ENCODE measurements at regions not wholly inside any gene's neighbourhood (a gene's known extent, or its start where the extent isn't known, plus 50 kb on each side); places are given as distances from the start of the nearest gene placed in this dataset.

DNA sequence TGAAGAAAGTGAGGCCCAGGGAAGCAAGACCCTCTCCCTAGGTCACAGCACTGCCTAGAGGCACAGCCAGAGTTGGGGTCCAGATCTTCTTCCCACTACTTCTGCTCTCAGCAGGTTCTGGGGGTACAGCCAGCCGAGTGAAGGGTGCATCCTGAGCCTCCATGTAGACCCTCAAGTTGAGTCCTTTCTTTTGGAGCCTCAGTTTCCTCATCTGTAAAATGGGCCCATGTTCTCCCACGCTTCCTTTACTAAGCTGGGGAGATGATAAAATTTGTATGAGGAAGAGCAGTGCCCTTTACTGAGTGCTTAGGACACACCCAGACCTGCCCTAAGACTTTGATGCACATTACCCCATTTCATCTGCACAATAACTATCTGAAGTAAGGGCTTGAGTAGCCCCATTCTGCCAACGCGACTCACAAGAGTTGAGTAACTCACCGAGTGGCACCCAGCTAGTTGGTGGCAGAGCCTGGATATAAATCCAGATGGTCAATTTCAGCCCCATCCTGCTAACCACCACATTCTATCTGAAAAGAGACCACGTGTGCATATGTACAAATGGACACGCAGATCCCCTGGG, 64.3 kb upstream of the GGTA1 start:
- TF ChIP-seq, protein P1, sequence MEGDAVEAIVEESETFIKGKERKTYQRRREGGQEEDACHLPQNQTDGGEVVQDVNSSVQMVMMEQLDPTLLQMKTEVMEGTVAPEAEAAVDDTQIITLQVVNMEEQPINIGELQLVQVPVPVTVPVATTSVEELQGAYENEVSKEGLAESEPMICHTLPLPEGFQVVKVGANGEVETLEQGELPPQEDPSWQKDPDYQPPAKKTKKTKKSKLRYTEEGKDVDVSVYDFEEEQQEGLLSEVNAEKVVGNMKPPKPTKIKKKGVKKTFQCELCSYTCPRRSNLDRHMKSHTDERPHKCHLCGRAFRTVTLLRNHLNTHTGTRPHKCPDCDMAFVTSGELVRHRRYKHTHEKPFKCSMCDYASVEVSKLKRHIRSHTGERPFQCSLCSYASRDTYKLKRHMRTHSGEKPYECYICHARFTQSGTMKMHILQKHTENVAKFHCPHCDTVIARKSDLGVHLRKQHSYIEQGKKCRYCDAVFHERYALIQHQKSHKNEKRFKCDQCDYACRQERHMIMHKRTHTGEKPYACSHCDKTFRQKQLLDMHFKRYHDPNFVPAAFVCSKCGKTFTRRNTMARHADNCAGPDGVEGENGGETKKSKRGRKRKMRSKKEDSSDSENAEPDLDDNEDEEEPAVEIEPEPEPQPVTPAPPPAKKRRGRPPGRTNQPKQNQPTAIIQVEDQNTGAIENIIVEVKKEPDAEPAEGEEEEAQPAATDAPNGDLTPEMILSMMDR (IDR thresholded peaks at IDR 0.05), result no peak
- no peak for TF ChIP-seq POLR2A (IDR thresholded peaks at IDR 0.05)

All from uterus (tissue), 2 donors.